MM.1S (cell line): ENCODE measurements at regions not wholly inside any gene's neighbourhood (a gene's known extent, or its start where the extent isn't known, plus 50 kb on each side); places are given as distances from the start of the nearest gene placed in this dataset.

Experiments
- DNase-seq: peaks from one replicate; pipeline ENCODE4 v3.0.0-alpha.2; 2015
- H2AFZ ChIP-seq: fragments of 300-600 bp; sonication (generic); 2 replicates; pipeline ENCODE4 v1.6.0; 2016; ENCODE audit warnings: antibody characterized with exemption, low read length
- H3F3A ChIP-seq: fragments of 300-600 bp; sonication (generic); 2 replicates; pipeline ENCODE4 v1.6.1; 2016; ENCODE audit warnings: mild to moderate bottlenecking, antibody characterized with exemption, low read length, moderate library complexity, mixed read lengths; ENCODE audit not compliant: insufficient read depth
- H3K27ac ChIP-seq: fragments of 300-600 bp; sonication (generic); 2 replicates; pipeline ENCODE4 v1.5.1; 2016; ENCODE audit warnings: mild to moderate bottlenecking, low read length
- H3K27me3 ChIP-seq: fragments of 300-600 bp; sonication (generic); replicated peaks from 2 replicates; pipeline ENCODE4 v1.6.0; 2016; ENCODE audit warnings: low read length; ENCODE audit not compliant: insufficient read depth
- H3K36me3 ChIP-seq: fragments of 300-600 bp; sonication (generic); replicated peaks from 2 replicates; pipeline ENCODE4 v1.6.1; 2016; ENCODE audit warnings: mild to moderate bottlenecking, low read length, mixed read lengths; ENCODE audit not compliant: insufficient read depth
- H3K4me1 ChIP-seq: fragments of 300-600 bp; sonication (generic); 2 replicates; pipeline ENCODE4 v1.6.1; 2016; ENCODE audit warnings: low read length, mixed read lengths
- H3K4me2 ChIP-seq: fragments of 300-600 bp; sonication (generic); 2 replicates; pipeline ENCODE4 v1.6.0; 2016; ENCODE audit warnings: low read depth, low read length
- H3K4me3 ChIP-seq: fragments of 300-600 bp; sonication (generic); 2 replicates; pipeline ENCODE4 v1.5.1; 2016; ENCODE audit warnings: low read length, mixed read lengths
- H3K79me2 ChIP-seq: fragments of 300-600 bp; sonication (generic); 2 replicates; pipeline ENCODE4 v1.6.1; 2016; ENCODE audit warnings: mixed run types, low read length, mixed read lengths
- H3K9ac ChIP-seq: fragments of 300-600 bp; sonication (generic); 2 replicates; pipeline ENCODE4 v1.6.1; 2016; ENCODE audit warnings: low read length, mixed read lengths
- H3K9me2 ChIP-seq: fragments of 300-600 bp; sonication (generic); replicated peaks from 2 replicates; pipeline ENCODE4 v1.6.1; 2016; ENCODE audit warnings: mild to moderate bottlenecking, low read length, mixed read lengths; ENCODE audit not compliant: insufficient read depth
- H3K9me3 ChIP-seq: fragments of 300-600 bp; sonication (generic); replicated peaks from 2 replicates; pipeline ENCODE4 v1.6.1; 2016; ENCODE audit warnings: mild to moderate bottlenecking, low read length, mixed read lengths; ENCODE audit not compliant: insufficient read depth
- H4K20me1 ChIP-seq: fragments of 300-600 bp; sonication (generic); 2 replicates; pipeline ENCODE4 v1.6.1; 2016; ENCODE audit warnings: mild to moderate bottlenecking, low read length, moderate library complexity, mixed read lengths; ENCODE audit not compliant: insufficient read depth
- EZH2 ChIP-seq: fragments of 300-600 bp; sonication (generic); optimal IDR thresholded peaks from 2 replicates; pipeline ENCODE3; 2017; ENCODE audit warnings: low read depth, mild to moderate bottlenecking, antibody characterized with exemption, low read length, mixed read lengths
- EZH2phosphoT487 ChIP-seq: fragments of 300-600 bp; sonication (generic); IDR thresholded peaks from 2 replicates; pipeline ENCODE4 v1.6.1; 2018; ENCODE audit warnings: antibody characterized with exemption, low read length
- TF ChIP-seq, protein P1 (sequence below): fragments of 300-600 bp; sonication (generic); IDR thresholded peaks from 2 replicates; pipeline ENCODE4 v1.5.1; 2016; ENCODE audit warnings: antibody characterized with exemption, low read length, mixed read lengths

DNA sequence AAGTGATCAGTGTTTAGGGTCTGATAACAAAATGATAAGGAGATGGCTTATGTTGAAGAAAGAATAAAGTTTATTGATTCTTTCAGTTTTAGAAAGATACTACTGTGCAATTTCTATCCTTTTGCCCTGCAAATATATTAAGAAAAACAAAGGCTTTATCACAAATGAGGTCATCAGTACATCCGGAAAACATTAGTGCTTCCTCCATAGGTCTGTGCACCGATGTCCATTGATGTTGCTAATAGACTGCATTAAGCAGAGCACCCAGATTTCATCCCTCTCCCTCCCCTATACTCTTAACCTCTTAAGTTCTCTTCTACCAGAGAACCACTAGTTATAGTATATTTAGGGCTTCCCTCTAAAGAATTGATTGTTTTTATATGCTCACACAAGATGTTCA lies 53.7 kb upstream of the HHIP start:
- no peak for DNase-seq

DNA sequence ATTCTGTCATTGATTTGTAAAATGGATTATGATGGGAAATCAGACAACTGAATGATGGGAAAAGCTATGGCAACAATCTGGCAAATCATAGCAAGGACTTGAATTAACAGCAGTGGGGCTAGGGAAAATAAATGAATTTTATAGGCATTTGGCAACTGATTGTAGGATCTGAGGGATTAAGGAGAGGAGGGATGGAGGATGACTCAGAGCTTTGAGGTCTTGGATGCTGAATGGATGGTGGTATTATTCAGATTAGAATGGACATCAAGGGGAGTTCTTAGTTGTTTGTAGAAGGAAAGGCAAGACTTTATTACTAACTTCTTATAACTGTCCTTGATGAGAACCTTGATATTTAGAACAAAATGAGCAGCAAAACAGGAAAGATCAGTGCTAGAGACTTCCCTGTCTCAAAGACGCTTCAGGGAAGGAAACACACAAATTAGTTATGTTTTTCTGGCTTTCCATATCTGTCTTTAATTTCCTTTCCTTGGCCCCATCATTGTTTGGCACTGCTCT lies 51.4 kb upstream of the HHIP start:
- Histone ChIP-seq H3K4me3 (no peak overlapping the region), H3K79me2 (no peaks in the 10 kb centered on the region), H4K20me1 (no peaks in the 10 kb centered on the region), H3K9me3 (no peaks in the 10 kb centered on the region), H3K4me2 (no peak overlapping the region), H3K36me3 (no peaks in the 10 kb centered on the region), H3K27me3 (no peaks in the 10 kb centered on the region), H3F3A (no peaks in the 10 kb centered on the region), H3K27ac (no peak overlapping the region), H3K9ac (no peak overlapping the region), H3K9me2 (no peaks in the 10 kb centered on the region), H3K4me1 (peaks cover 6% of the 10 kb centered on the region), H2AFZ (no peak overlapping the region)
- DNase-seq, result no peak
- TF ChIP-seq, protein P1, sequence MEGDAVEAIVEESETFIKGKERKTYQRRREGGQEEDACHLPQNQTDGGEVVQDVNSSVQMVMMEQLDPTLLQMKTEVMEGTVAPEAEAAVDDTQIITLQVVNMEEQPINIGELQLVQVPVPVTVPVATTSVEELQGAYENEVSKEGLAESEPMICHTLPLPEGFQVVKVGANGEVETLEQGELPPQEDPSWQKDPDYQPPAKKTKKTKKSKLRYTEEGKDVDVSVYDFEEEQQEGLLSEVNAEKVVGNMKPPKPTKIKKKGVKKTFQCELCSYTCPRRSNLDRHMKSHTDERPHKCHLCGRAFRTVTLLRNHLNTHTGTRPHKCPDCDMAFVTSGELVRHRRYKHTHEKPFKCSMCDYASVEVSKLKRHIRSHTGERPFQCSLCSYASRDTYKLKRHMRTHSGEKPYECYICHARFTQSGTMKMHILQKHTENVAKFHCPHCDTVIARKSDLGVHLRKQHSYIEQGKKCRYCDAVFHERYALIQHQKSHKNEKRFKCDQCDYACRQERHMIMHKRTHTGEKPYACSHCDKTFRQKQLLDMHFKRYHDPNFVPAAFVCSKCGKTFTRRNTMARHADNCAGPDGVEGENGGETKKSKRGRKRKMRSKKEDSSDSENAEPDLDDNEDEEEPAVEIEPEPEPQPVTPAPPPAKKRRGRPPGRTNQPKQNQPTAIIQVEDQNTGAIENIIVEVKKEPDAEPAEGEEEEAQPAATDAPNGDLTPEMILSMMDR, result no peak
- TF ChIP-seq EZH2 (no peak), EZH2phosphoT487 (no peak)

More for the DNA sequence above, 53.7 kb upstream of the HHIP start:
- no peak overlapping the region for H3K9ac ChIP-seq
- H3K27ac ChIP-seq, result no peak overlapping the region
- H3F3A ChIP-seq, result peaks cover 3% of the 10 kb centered on the region; the same call in 1 of the 2 replicates
- TF ChIP-seq EZH2phosphoT487 (no peak), EZH2 (no peak)
- TF ChIP-seq, protein P1, result no peak
- H3K4me1 ChIP-seq, result peaks cover 12% of the 10 kb centered on the region
- no peaks in the 10 kb centered on the region for H3K79me2 ChIP-seq
- H3K4me3 ChIP-seq, result no peak overlapping the region
- H2AFZ ChIP-seq, result no peak overlapping the region
- H4K20me1 ChIP-seq, result no peaks in the 10 kb centered on the region
- H3K4me2 ChIP-seq, result no peak overlapping the region
- no peaks in the 10 kb centered on the region for H3K9me3 ChIP-seq
- no peaks in the 10 kb centered on the region for H3K9me2 ChIP-seq
- H3K36me3 ChIP-seq, result no peaks in the 10 kb centered on the region
- H3K27me3 ChIP-seq, result no peaks in the 10 kb centered on the region

DNA sequence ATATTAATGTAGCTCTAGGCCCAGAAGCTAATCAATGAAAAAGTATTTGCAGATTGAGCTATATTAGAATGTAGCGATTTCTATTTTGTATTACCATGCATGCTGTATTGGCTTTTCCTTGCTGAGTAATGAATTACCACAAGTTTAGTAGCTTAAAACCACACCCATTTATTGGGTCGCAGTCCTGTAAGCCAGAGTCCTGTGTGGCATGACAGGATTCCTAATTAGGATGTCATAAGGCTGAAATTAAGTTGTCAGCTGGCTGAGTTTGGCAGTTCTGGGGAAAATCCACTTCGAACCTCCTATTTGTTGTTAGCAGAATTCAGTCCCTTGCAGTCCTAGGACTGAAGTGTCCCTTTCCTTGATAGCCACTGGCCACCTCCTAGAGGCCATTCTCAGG lies 50.3 kb upstream of the HHIP start:
- H3K79me2 ChIP-seq, result no peaks in the 10 kb centered on the region
- no peak overlapping the region for H3K9ac ChIP-seq
- H3F3A ChIP-seq, result no peaks in the 10 kb centered on the region
- no peak for DNase-seq
- no peak overlapping the region for H3K4me3 ChIP-seq
- H3K9me2 ChIP-seq, result no peaks in the 10 kb centered on the region
- H3K4me1 ChIP-seq, result no peaks in the 10 kb centered on the region
- no peak overlapping the region for H2AFZ ChIP-seq
- no peak for TF ChIP-seq EZH2
- TF ChIP-seq EZH2phosphoT487, result no peak
- TF ChIP-seq, protein P1, result no peak
- no peaks in the 10 kb centered on the region for H3K27me3 ChIP-seq
- no peaks in the 10 kb centered on the region for H3K9me3 ChIP-seq
- no peak overlapping the region for H3K4me2 ChIP-seq
- H3K36me3 ChIP-seq, result no peaks in the 10 kb centered on the region
- no peak overlapping the region for H3K27ac ChIP-seq
- no peaks in the 10 kb centered on the region for H4K20me1 ChIP-seq
